CD4-positive, alpha-beta T cell (primary cell): ENCODE measurements at regions not wholly inside any gene's neighbourhood (a gene's known extent, or its start where the extent isn't known, plus 50 kb on each side); places are given as distances from the start of the nearest gene placed in this dataset.

ENCODE experiments used
- ATAC-seq: fragments of 200-7000 bp; cut with Tn5 transposase; one replicate; pipeline ENCODE4 v1.10.0; 2022; ENCODE audit warnings: mild to moderate bottlenecking; ENCODE audit not compliant: poor library complexity
- CTCF ChIA-PET: fragments of 350-600 bp; sonication (Branson Sonifier 250); formaldehyde crosslinking; loops from one replicate; lab custom pipeline; 2021; ENCODE audit warnings: antibody characterized with exemption, inconsistent platforms; lab: Charles Lee
- POLR2A ChIA-PET: fragments of 350-600 bp; sonication (Branson Sonifier 250); formaldehyde crosslinking; loops from one replicate; lab custom pipeline; 2021; ENCODE audit warnings: antibody characterized with exemption, inconsistent platforms; lab: Charles Lee
- DNase-seq, 14 experiments: peaks; one replicate each; pipeline ENCODE4 v3.0.0-alpha.2; 2013 to 2020; ENCODE audit warnings: mixed read lengths in 2 of 14
- H3K27ac ChIP-seq, 2 donors: one replicate each; pipeline versions ENCODE4 v1.5.1 to v1.7.0; 2013; ENCODE audit warnings: low read length in 2 of 2, low read depth in 1 of 2, mild to moderate bottlenecking in 1 of 2
- H3K27me3 ChIP-seq, 2 experiments: 1 replicate in 1 of 2; 2 replicates in 1 of 2; pipeline versions ENCODE4 v1.6.1 to v1.7.0; 2013; ENCODE audit warnings: low read length in 2 of 2, control low read depth in 1 of 2, mild to moderate bottlenecking in 1 of 2, moderate library complexity in 1 of 2; ENCODE audit not compliant: insufficient read depth in 2 of 2, control insufficient read depth in 1 of 2
- H3K36me3 ChIP-seq: one replicate; pipeline ENCODE4 v1.6.1; 2013; ENCODE audit warnings: low read length, control low read depth; ENCODE audit not compliant: insufficient read depth
- H3K4me1 ChIP-seq: one replicate; pipeline ENCODE4 v1.6.1; 2013; ENCODE audit warnings: low read length, control low read depth; ENCODE audit not compliant: insufficient read depth
- H3K4me3 ChIP-seq: one replicate; pipeline ENCODE4 v1.5.1; 2013; ENCODE audit warnings: mild to moderate bottlenecking, low read length, moderate library complexity
- H3K9me3 ChIP-seq, 2 experiments: 1 replicate in 1 of 2; 2 replicates in 1 of 2; pipeline versions ENCODE4 v1.6.1 to v1.7.0; 2013; ENCODE audit warnings: low read length in 2 of 2, mild to moderate bottlenecking in 2 of 2, control low read depth in 1 of 2, moderate library complexity in 1 of 2; ENCODE audit not compliant: control insufficient read depth in 1 of 2, insufficient read depth in 1 of 2
- H3K27ac Mint-ChIP-seq: one replicate; pipeline ENCODE4 v1.8.0; 2020; ENCODE audit warnings: mixed read lengths
- H3K27me3 Mint-ChIP-seq: one replicate; pipeline ENCODE4 v1.8.0; 2021; ENCODE audit warnings: mixed read lengths
- H3K36me3 Mint-ChIP-seq: one replicate; pipeline ENCODE4 v1.8.0; 2021; ENCODE audit warnings: low read depth, mixed read lengths
- H3K4me1 Mint-ChIP-seq: one replicate; pipeline ENCODE4 v1.8.0; 2021; ENCODE audit warnings: low read depth, mixed read lengths
- H3K4me3 Mint-ChIP-seq: one replicate; pipeline ENCODE4 v1.8.0; 2020; ENCODE audit warnings: mild to moderate bottlenecking, mixed read lengths
- H3K9me3 Mint-ChIP-seq: one replicate; pipeline ENCODE4 v1.8.0; 2020; ENCODE audit warnings: mixed read lengths
- intact Hi-C, 2 experiments: fragments of 100-400 bp; cut with DNase I in 1 of 2; cut with micrococcal nuclease in 1 of 2; formaldehyde crosslinking; loops; one replicate each; pipeline versions ENCODE4 v1.15.1 to v1.9.0; 2023 to 2025; cut with DNase I, micrococcal nuclease
- TF ChIP-seq, protein P1 (sequence below): fragments of 200-600 bp; IDR thresholded peaks from one replicate; pipeline ENCODE4 v1.8.0; 2022; ENCODE audit warnings: antibody characterized with exemption, mild to moderate bottlenecking

DNA sequence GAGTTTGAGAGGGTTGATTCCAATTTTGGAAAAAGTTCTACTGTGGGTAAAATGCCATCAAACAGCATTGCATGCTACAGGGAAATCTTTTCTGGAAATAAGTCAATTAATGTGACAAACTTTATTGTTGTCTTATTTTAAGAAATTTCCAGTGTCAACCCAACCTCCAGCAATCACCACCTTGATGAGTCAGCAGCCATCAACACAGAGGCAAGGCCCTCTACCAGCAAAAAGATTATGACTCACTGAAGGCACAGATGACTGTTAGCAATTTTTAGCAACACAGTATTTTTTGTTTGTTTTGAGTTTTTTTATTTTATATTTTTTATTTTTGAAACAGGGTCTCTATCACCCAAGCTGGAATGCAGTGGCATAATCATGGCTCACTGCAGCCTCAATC, 165.4 kb upstream of the C1QTNF7 start:
- ATAC-seq (no peak), DNase-seq (peak in 1 of 14 experiments; percentile 15)
- POLR2A ChIA-PET, result no interaction called here
- H3K27ac ChIP-seq, result no peak overlapping the region
- no peaks in the 10 kb centered on the region for H3K27me3 ChIP-seq
- H3K4me3 ChIP-seq, result no peak overlapping the region
- Mint-ChIP-seq H3K4me1 (no peaks in the 10 kb centered on the region), H3K9me3 (peaks cover 7% of the 10 kb centered on the region), H3K4me3 (no peak overlapping the region), H3K27ac (no peak overlapping the region), H3K27me3 (peaks cover 4% of the 10 kb centered on the region), H3K36me3 (no peaks in the 10 kb centered on the region)
- H3K4me1 ChIP-seq, result no peaks in the 10 kb centered on the region
- TF ChIP-seq, protein P1, sequence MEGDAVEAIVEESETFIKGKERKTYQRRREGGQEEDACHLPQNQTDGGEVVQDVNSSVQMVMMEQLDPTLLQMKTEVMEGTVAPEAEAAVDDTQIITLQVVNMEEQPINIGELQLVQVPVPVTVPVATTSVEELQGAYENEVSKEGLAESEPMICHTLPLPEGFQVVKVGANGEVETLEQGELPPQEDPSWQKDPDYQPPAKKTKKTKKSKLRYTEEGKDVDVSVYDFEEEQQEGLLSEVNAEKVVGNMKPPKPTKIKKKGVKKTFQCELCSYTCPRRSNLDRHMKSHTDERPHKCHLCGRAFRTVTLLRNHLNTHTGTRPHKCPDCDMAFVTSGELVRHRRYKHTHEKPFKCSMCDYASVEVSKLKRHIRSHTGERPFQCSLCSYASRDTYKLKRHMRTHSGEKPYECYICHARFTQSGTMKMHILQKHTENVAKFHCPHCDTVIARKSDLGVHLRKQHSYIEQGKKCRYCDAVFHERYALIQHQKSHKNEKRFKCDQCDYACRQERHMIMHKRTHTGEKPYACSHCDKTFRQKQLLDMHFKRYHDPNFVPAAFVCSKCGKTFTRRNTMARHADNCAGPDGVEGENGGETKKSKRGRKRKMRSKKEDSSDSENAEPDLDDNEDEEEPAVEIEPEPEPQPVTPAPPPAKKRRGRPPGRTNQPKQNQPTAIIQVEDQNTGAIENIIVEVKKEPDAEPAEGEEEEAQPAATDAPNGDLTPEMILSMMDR, result no peak
- CTCF ChIA-PET, result no interaction called here
- H3K9me3 ChIP-seq, result peaks cover 6 to 7% of the 10 kb centered on the region in 2 experiments
- H3K36me3 ChIP-seq, result no peaks in the 10 kb centered on the region
- intact Hi-C loops, result no loop called here

DNA sequence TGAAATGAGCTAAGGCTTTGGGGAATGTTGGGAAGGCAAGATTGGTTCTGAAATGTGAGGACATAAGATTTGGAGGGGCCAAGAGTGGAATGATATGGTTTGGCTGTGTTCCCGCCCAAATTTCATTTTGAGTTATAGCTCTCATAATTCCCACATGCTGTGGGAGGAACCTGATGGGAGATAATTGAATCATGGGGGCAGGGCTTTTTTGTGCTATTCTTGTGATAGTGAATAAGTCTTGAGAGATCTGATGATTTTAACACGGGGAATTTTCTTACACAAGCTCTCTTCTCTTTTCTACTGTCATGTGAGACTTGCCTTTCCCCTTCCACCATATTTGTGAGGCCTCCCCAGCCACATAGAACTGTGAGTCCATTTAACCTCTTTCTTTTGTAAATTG, 157.6 kb upstream of the C1QTNF7 start:
- Histone ChIP-seq H3K4me3 (no peak overlapping the region), H3K27me3 (no peaks in the 10 kb centered on the region), H3K9me3 (peaks cover 9 to 10% of the 10 kb centered on the region in 2 experiments), H3K36me3 (no peaks in the 10 kb centered on the region), H3K4me1 (no peaks in the 10 kb centered on the region), H3K27ac (no peak overlapping the region)
- H3K36me3 Mint-ChIP-seq, result peaks cover 7% of the 10 kb centered on the region
- DNase-seq (no peak), ATAC-seq (no peak)
- intact Hi-C loops, result no loop called here
- TF ChIP-seq, protein P1, result no peak
- H3K4me3 Mint-ChIP-seq, result no peak overlapping the region
- ChIA-PET POLR2A (no interaction called here), CTCF (no interaction called here)
- H3K27ac Mint-ChIP-seq, result no peak overlapping the region
- H3K27me3 Mint-ChIP-seq, result peaks cover 7% of the 10 kb centered on the region
- peaks cover 16% of the 10 kb centered on the region for H3K9me3 Mint-ChIP-seq
- H3K4me1 Mint-ChIP-seq, result no peaks in the 10 kb centered on the region

DNA sequence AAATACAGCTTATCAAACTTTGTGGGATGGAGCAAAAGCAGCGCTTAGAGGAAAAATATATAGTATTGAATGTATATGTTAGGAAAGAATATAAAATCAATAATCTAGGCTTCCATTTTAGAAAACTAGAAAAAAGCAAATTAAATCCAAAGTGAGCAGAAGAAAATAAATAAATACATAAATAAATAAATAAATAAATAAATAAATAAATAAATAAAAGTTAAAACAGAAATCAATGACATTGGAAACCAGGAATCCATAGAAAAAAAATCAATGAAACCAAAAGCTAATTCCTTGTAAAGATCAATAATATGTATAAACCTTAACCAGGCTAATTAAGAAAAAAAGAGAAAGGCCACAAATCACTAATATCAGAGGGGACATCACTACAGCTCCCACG, 141.8 kb upstream of the C1QTNF7 start:
- ATAC-seq, result no peak
- no peaks in the 10 kb centered on the region for H3K4me1 Mint-ChIP-seq
- intact Hi-C loops, result no loop called here
- Histone ChIP-seq H3K36me3 (no peaks in the 10 kb centered on the region), H3K4me1 (no peaks in the 10 kb centered on the region), H3K27me3 (no peaks in the 10 kb centered on the region), H3K9me3 (no peaks in the 10 kb centered on the region), H3K27ac (no peak overlapping the region), H3K4me3 (no peak overlapping the region)
- no peak overlapping the region for H3K27ac Mint-ChIP-seq
- H3K9me3 Mint-ChIP-seq, result no peaks in the 10 kb centered on the region
- ChIA-PET CTCF (no interaction called here), POLR2A (no interaction called here)
- no peak overlapping the region for H3K4me3 Mint-ChIP-seq
- H3K36me3 Mint-ChIP-seq, result no peaks in the 10 kb centered on the region
- no peaks in the 10 kb centered on the region for H3K27me3 Mint-ChIP-seq
- no peak for DNase-seq
- TF ChIP-seq, protein P1, result no peak
